SH-SY5Y (cell line): ENCODE measurements at regions not wholly inside any gene's neighbourhood (a gene's known extent, or its start where the extent isn't known, plus 50 kb on each side); places are given as distances from the start of the nearest gene placed in this dataset.

Experiments used
- GATA2 ChIP-seq: IDR thresholded peaks from 2 replicates; pipeline ENCODE4 v1.6.1; 2011; ENCODE audit warnings: mild to moderate bottlenecking, low read depth, low read length
- GATA3 ChIP-seq: IDR thresholded peaks from 2 replicates; pipeline ENCODE4 v1.6.1; 2011; ENCODE audit warnings: low read depth, mild to moderate bottlenecking, low read length, moderate library complexity

DNA sequence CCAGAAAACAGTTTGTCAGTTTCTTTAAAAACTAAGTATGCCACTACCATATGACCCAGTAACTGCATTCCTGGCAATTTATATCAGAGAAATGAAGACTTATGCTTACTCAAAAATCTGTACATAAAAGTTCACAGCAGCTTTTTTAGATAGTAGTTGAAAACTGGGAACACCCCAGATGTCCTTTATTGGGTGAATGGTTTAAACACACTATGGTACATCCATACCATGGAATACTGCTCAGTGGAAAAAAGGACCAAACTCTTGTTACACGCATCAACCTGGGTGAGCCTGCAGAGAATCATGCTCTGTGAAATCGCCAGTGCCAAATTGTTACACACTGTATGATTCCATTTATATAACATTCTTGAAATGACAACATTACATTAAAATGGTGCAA is 127.6 kb upstream of the RET start:
- no peak for TF ChIP-seq GATA2
- TF ChIP-seq GATA3 = no peak
